Islet of Langerhans (tissue), 1 donor: ENCODE measurements at regions not wholly inside any gene's neighbourhood (a gene's known extent, or its start where the extent isn't known, plus 50 kb on each side); places are given as distances from the start of the nearest gene placed in this dataset.
A peak's percentile ranks its signal among the peaks of the same experiment; 100 is the strongest.
"Not testable (repeated sequence)": the region's sequence is repeated elsewhere in the genome, so short reads cannot be mapped to it uniquely, and the experiment has no call there.

Source experiments
- FAIRE-seq: peaks from one replicate; lab custom pipeline; 2011; peaks lifted over from hg19 to GRCh38; lab: Jason Lieb, UNC

- no peak for FAIRE-seq
Observed at GRCh38 chr3:95280711-95281352, 1218.0 kb downstream of the NSUN3 start.

GRCh38 chr3:95289295-95289694 is 1226.4 kb downstream of the NSUN3 start:
- no peak for FAIRE-seq

- FAIRE-seq, result peak; percentile 30
Observed at GRCh38 chr3:95297581-95297980, 1234.7 kb downstream of the NSUN3 start.

- FAIRE-seq, result peak; percentile 13
Observed at GRCh38 chr3:95302044-95302443, 1239.2 kb downstream of the NSUN3 start.

GRCh38 chr3:95310560-95310959 is 1247.7 kb downstream of the NSUN3 start:
- no peak for FAIRE-seq

- no peak for FAIRE-seq
Observed at GRCh38 chr3:95311272-95311671, 1248.4 kb downstream of the NSUN3 start.

GRCh38 chr3:95312650-95313049 is 1249.8 kb downstream of the NSUN3 start:
- FAIRE-seq, result no peak

GRCh38 chr3:95319921-95320494 is 1257.1 kb downstream of the NSUN3 start:
- FAIRE-seq, result no peak

- FAIRE-seq, result no peak
Observed at GRCh38 chr3:95327478-95327877, 1264.6 kb downstream of the NSUN3 start.

- no peak for FAIRE-seq
Observed at GRCh38 chr3:95333826-95334225, 1271.0 kb downstream of the NSUN3 start.

- FAIRE-seq, result no peak
Observed at GRCh38 chr3:95334461-95334860, 1271.6 kb downstream of the NSUN3 start.

- no peak for FAIRE-seq
Observed at GRCh38 chr3:95335517-95335916, 1272.7 kb downstream of the NSUN3 start.

- FAIRE-seq, result no peak
Observed at GRCh38 chr3:95338446-95338845, 1275.6 kb downstream of the NSUN3 start.

- no peak for FAIRE-seq
Observed at GRCh38 chr3:95341314-95341713, 1278.5 kb downstream of the NSUN3 start.

- no peak for FAIRE-seq
Observed at GRCh38 chr3:95343228-95343627, 1280.4 kb downstream of the NSUN3 start.

GRCh38 chr3:95343767-95344166 is 1280.9 kb downstream of the NSUN3 start:
- FAIRE-seq, result no peak

GRCh38 chr3:95347936-95348335 is 1285.1 kb downstream of the NSUN3 start:
- not testable (repeated sequence) for FAIRE-seq

- no peak for FAIRE-seq
Observed at GRCh38 chr3:95348879-95349278, 1286.0 kb downstream of the NSUN3 start.

GRCh38 chr3:95350049-95350448 is 1287.2 kb downstream of the NSUN3 start:
- no peak for FAIRE-seq

- FAIRE-seq, result no peak
Observed at GRCh38 chr3:95351158-95351557, 1288.3 kb downstream of the NSUN3 start.

- no peak for FAIRE-seq
Observed at GRCh38 chr3:95352471-95352870, 1289.6 kb downstream of the NSUN3 start.

- FAIRE-seq, result no peak
Observed at GRCh38 chr3:95354489-95354888, 1291.6 kb downstream of the NSUN3 start.

- FAIRE-seq, result no peak
Observed at GRCh38 chr3:95356764-95357501, 1294.1 kb downstream of the NSUN3 start.
